ENCODE measurements at regions not wholly inside any gene's neighbourhood (a gene's known extent, or its start where the extent isn't known, plus 50 kb on each side); places are given as distances from the start of the nearest gene placed in this dataset.

DNA sequence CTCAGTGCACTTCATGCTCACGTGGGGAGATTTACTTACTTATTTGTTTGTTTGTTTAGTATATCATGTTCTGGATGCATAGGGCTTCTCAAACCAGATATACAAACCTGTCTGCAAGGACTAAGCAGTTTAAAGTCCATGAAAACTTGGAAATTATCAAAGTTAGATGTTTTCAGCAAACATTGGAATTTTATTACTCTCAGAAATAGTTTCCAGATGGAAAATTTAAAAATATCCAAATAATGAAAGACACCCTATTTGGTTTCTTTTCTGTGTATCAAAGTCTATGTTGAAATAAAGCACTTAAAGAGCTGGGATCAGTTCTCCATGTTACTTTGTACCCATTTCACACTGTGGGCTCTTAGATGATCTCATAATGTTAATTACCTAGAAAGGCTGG is 312.1 kb downstream of the PPP1R2C start:
- H3K9ac ChIP-seq (ENCODE audit: low read length) = no peak overlapping the region
- H3K9me3 ChIP-seq (ENCODE audit: insufficient read depth, low read length) = no peaks in the 10 kb centered on the region
- H3K4me1 ChIP-seq (ENCODE audit: low read length) = no peaks in the 10 kb centered on the region
- H3K36me3 ChIP-seq (replicated peaks; ENCODE audit: low read depth, low read length) = no peaks in the 10 kb centered on the region
- no peak overlapping the region for H3K4me2 ChIP-seq (ENCODE audit: low read length)
- H4K20me1 ChIP-seq (ENCODE audit: insufficient read depth, low read length) = no peaks in the 10 kb centered on the region
- no peaks in the 10 kb centered on the region for H3K79me2 ChIP-seq (ENCODE audit: low read length)
- no peak overlapping the region for H2AFZ ChIP-seq (ENCODE audit: low read depth, low read length)
- TF ChIP-seq, protein P1, sequence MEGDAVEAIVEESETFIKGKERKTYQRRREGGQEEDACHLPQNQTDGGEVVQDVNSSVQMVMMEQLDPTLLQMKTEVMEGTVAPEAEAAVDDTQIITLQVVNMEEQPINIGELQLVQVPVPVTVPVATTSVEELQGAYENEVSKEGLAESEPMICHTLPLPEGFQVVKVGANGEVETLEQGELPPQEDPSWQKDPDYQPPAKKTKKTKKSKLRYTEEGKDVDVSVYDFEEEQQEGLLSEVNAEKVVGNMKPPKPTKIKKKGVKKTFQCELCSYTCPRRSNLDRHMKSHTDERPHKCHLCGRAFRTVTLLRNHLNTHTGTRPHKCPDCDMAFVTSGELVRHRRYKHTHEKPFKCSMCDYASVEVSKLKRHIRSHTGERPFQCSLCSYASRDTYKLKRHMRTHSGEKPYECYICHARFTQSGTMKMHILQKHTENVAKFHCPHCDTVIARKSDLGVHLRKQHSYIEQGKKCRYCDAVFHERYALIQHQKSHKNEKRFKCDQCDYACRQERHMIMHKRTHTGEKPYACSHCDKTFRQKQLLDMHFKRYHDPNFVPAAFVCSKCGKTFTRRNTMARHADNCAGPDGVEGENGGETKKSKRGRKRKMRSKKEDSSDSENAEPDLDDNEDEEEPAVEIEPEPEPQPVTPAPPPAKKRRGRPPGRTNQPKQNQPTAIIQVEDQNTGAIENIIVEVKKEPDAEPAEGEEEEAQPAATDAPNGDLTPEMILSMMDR (IDR thresholded peaks at IDR 0.05; ENCODE audit: low read depth, low read length) = no peak
- TF ChIP-seq EZH2phosphoT487 (IDR thresholded peaks at IDR 0.05; ENCODE audit: low read depth) = no peak
- H3K27me3 ChIP-seq (ENCODE audit: low read depth, low read length) = no peaks in the 10 kb centered on the region
- no peak overlapping the region for H3K4me3 ChIP-seq (ENCODE audit: low read length)
- no peak overlapping the region for H3K27ac ChIP-seq (ENCODE audit: low read length)

DNA sequence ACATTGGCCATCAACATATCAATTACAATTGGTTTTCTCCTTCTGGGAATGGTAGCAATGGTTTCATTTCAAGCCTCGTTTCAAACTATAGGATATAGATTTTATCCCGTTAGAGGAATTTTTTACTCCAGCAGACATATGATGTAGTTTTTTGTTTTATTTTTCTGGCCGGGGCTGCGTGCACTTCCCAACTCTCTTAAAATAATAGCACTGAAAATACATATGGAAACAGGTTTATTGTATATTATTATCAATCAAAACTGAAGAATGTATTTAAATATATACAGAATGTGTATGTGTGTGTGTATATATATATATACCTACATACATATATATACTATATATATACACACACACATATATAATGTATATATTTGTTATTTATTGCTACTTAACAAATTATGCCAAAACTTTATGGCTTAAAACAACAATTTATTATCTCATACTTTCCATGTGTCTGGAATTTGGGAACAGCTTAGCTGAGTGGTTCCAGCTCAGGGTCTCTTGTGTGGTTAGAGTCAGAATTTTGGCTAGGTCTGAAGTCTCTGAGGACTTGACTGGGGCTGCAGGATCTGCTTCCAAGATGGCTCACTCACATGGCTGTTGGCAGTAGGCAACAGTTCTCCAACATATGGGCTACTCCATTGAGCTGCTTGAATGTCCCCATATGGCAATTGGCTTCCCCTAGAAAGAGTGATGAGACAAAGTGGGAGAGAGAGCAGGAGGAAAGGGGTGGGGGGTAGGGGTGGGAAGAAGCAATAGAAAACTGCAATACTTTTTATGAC is 314.1 kb downstream of the PPP1R2C start:
- H4K20me1 ChIP-seq (ENCODE audit: insufficient read depth, low read length) = no peaks in the 10 kb centered on the region
- no peaks in the 10 kb centered on the region for H3K36me3 ChIP-seq (replicated peaks; ENCODE audit: low read depth, low read length)
- H3K79me2 ChIP-seq (ENCODE audit: low read length) = no peaks in the 10 kb centered on the region
- no peak overlapping the region for H3K4me3 ChIP-seq (ENCODE audit: low read length)
- H2AFZ ChIP-seq (ENCODE audit: low read depth, low read length) = no peak overlapping the region
- no peak overlapping the region for H3K9ac ChIP-seq (ENCODE audit: low read length)
- H3K4me2 ChIP-seq (ENCODE audit: low read length) = no peak overlapping the region
- no peaks in the 10 kb centered on the region for H3K27me3 ChIP-seq (ENCODE audit: low read depth, low read length)
- no peaks in the 10 kb centered on the region for H3K4me1 ChIP-seq (ENCODE audit: low read length)
- no peaks in the 10 kb centered on the region for H3K9me3 ChIP-seq (ENCODE audit: insufficient read depth, low read length)
- H3K27ac ChIP-seq (ENCODE audit: low read length) = no peak overlapping the region
- no peak for TF ChIP-seq EZH2phosphoT487 (IDR thresholded peaks at IDR 0.05; ENCODE audit: low read depth)
- TF ChIP-seq, protein P1 (IDR thresholded peaks at IDR 0.05; ENCODE audit: low read depth, low read length) = no peak

GRCh38 chrX:42462917-42463316 is 315.0 kb downstream of the PPP1R2C start:
- no peaks in the 10 kb centered on the region for H3K9me3 ChIP-seq (ENCODE audit: insufficient read depth, low read length)
- H3K9ac ChIP-seq (ENCODE audit: low read length) = no peak overlapping the region
- H2AFZ ChIP-seq (ENCODE audit: low read depth, low read length) = no peak overlapping the region
- H3K4me3 ChIP-seq (ENCODE audit: low read length) = no peak overlapping the region
- no peak overlapping the region for H3K4me2 ChIP-seq (ENCODE audit: low read length)
- H3K4me1 ChIP-seq (ENCODE audit: low read length) = no peaks in the 10 kb centered on the region
- H3K27me3 ChIP-seq (ENCODE audit: low read depth, low read length) = no peaks in the 10 kb centered on the region
- H3K36me3 ChIP-seq (replicated peaks; ENCODE audit: low read depth, low read length) = no peaks in the 10 kb centered on the region
- TF ChIP-seq, protein P1 (IDR thresholded peaks at IDR 0.05; ENCODE audit: low read depth, low read length) = no peak
- TF ChIP-seq EZH2phosphoT487 (IDR thresholded peaks at IDR 0.05; ENCODE audit: low read depth) = no peak
- H3K27ac ChIP-seq (ENCODE audit: low read length) = no peak overlapping the region
- no peaks in the 10 kb centered on the region for H4K20me1 ChIP-seq (ENCODE audit: insufficient read depth, low read length)
- H3K79me2 ChIP-seq (ENCODE audit: low read length) = no peaks in the 10 kb centered on the region

DNA sequence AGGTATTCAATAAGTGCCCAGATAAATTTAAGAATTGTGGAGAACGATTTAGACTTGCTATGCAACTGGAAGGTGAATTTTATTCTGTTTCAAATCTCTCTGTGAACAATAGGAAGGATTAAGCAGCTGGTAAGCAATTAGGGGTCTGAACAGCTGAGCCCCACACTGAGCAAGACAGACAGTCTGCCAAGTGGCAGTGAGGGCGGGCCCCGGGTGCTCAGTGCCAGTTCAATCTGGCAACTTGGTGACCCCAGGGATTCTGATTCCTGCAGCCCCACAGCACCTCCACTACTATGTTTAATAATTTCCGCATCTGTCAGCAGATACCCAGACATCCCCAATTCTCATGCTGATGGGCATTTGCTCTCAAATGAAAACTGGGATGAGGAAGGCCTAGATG is 317.3 kb downstream of the PPP1R2C start:
- H3K27me3 ChIP-seq (ENCODE audit: low read depth, low read length) = no peaks in the 10 kb centered on the region
- no peaks in the 10 kb centered on the region for H3K9me3 ChIP-seq (ENCODE audit: insufficient read depth, low read length)
- no peak overlapping the region for H3K9ac ChIP-seq (ENCODE audit: low read length)
- no peaks in the 10 kb centered on the region for H4K20me1 ChIP-seq (ENCODE audit: insufficient read depth, low read length)
- H3K4me2 ChIP-seq (ENCODE audit: low read length) = no peak overlapping the region
- no peak overlapping the region for H3K4me3 ChIP-seq (ENCODE audit: low read length)
- no peak overlapping the region for H2AFZ ChIP-seq (ENCODE audit: low read depth, low read length)
- H3K36me3 ChIP-seq (replicated peaks; ENCODE audit: low read depth, low read length) = no peaks in the 10 kb centered on the region
- TF ChIP-seq EZH2phosphoT487 (IDR thresholded peaks at IDR 0.05; ENCODE audit: low read depth) = no peak
- TF ChIP-seq, protein P1 (IDR thresholded peaks at IDR 0.05; ENCODE audit: low read depth, low read length) = no peak
- H3K4me1 ChIP-seq (ENCODE audit: low read length) = peaks cover 9% of the 10 kb centered on the region; the same call in 1 of the 2 replicates
- no peak overlapping the region for H3K27ac ChIP-seq (ENCODE audit: low read length)
- H3K79me2 ChIP-seq (ENCODE audit: low read length) = no peaks in the 10 kb centered on the region

All from OCI-LY3 (cell line).